ENCODE measurements at regions not wholly inside any gene's neighbourhood (a gene's known extent, or its start where the extent isn't known, plus 50 kb on each side); places are given as distances from the start of the nearest gene placed in this dataset.

GRCh38 chr2:209322041-209322440 lies 101.8 kb upstream of the MAP2 start:
- Histone ChIP-seq H3K36me3 (no peaks in the 10 kb centered on the region), H3K4me3 (no peak overlapping the region), H3K4me1 (no peaks in the 10 kb centered on the region), H3K27ac (no peak overlapping the region), H3K27me3 (peaks cover 0 to 5% (median 0%) of the 10 kb centered on the region in 7 donors), H3K9me3 (no peaks in the 10 kb centered on the region)
- TF ChIP-seq, protein P1, sequence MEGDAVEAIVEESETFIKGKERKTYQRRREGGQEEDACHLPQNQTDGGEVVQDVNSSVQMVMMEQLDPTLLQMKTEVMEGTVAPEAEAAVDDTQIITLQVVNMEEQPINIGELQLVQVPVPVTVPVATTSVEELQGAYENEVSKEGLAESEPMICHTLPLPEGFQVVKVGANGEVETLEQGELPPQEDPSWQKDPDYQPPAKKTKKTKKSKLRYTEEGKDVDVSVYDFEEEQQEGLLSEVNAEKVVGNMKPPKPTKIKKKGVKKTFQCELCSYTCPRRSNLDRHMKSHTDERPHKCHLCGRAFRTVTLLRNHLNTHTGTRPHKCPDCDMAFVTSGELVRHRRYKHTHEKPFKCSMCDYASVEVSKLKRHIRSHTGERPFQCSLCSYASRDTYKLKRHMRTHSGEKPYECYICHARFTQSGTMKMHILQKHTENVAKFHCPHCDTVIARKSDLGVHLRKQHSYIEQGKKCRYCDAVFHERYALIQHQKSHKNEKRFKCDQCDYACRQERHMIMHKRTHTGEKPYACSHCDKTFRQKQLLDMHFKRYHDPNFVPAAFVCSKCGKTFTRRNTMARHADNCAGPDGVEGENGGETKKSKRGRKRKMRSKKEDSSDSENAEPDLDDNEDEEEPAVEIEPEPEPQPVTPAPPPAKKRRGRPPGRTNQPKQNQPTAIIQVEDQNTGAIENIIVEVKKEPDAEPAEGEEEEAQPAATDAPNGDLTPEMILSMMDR (IDR thresholded peaks at IDR 0.05): peak in 1 of 9 donors; percentile 12
- intact Hi-C loops (cut with DNase I): loop anchor here in 3 of 10 donors (10.0 kb wide), 3 partner anchors 873 to 917 kb away; partner anchors contain the start of gene PTH2R (in 1 of the 3)
- DNase-seq (no peak), ATAC-seq (no peak)
- WGBS, 2 donors: 56 to 67% methylated on average over 1 of the region's 1 CpG

DNA sequence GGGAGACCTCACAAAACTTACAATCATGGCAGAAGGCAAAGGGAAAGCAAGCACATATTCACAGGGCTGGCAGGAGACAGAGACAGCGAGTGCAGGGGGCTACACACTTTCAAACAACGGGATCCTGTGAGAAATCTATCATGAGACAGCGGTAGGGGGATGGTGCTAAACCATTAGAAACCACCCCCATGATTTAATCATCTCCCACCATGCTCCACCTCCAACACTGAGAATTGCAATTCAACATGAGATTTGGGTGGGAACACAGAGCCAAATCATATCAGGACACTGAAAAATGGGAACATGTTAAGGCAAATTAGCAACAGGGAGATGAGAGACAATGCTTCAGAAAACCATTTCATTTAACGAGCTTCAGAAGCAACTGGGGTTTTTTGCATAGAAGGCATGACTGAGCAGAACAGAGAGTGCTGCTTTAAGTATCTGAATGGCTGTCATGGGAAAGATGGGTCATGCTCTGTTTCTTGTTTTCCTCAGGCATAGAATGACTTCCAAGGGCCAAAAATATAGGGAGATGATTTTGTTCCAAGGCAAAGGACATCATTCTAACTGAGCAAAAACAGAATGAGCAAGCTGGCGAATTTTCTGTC lies 100.8 kb upstream of the MAP2 start:
- 76 to 82% methylated on average over 5 of the region's 5 CpGs for whole genome bisulfite sequencing, 2 donors
- TF ChIP-seq, protein P1 (IDR thresholded peaks at IDR 0.05): no peak
- no peaks in the 10 kb centered on the region for H3K4me1 ChIP-seq
- no peak for DNase-seq
- no peak overlapping the region for H3K27ac ChIP-seq
- no peak for ATAC-seq
- H3K27me3 ChIP-seq: peaks cover 0 to 4% (median 0%) of the 10 kb centered on the region in 7 donors
- no peaks in the 10 kb centered on the region for H3K9me3 ChIP-seq
- intact Hi-C loops (cut with DNase I): loop anchor here in 3 of 10 donors (10.0 kb wide), 3 partner anchors 872 to 918 kb away; partner anchors contain the start of gene PTH2R (in 1 of the 3)
- H3K36me3 ChIP-seq: no peaks in the 10 kb centered on the region
- H3K4me3 ChIP-seq: no peak overlapping the region

GRCh38 chr2:209323738-209324137 lies 100.1 kb upstream of the MAP2 start:
- TF ChIP-seq, protein P1 (IDR thresholded peaks at IDR 0.05): no peak
- no peaks in the 10 kb centered on the region for H3K36me3 ChIP-seq
- WGBS, 2 donors: 64 to 65% methylated on average over 2 of the region's 2 CpGs
- H3K4me3 ChIP-seq: no peak overlapping the region
- H3K27ac ChIP-seq: no peak overlapping the region
- no peak for ATAC-seq
- intact Hi-C loops (cut with DNase I): loop anchor here in 3 of 10 donors (10.0 kb wide), 3 partner anchors 871 to 919 kb away; partner anchors contain the start of gene PTH2R (in 1 of the 3)
- DNase-seq: no peak
- H3K9me3 ChIP-seq: no peaks in the 10 kb centered on the region
- peaks cover 0 to 9% (median 0%) of the 10 kb centered on the region in 7 donors for H3K27me3 ChIP-seq
- no peaks in the 10 kb centered on the region for H3K4me1 ChIP-seq

DNA sequence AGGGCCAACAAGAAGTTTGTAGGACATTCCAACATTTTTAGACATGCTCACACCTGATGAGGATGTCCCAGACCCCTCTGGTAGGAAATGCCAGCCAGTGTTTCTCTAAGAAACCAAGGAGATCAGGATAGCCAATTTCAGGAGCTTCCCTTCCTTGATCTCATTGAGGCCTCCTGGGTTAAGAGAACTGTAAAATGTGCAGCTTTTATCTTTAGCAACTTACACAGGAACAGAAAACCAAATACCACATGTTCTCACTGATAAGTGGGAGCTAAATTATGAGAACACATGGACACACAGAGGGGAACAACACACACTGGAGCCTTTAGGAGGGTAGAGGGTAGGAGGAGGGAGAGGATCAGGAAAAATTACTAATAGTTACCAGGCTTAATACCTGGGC lies 99.6 kb upstream of the MAP2 start:
- H3K4me3 ChIP-seq: no peak overlapping the region
- TF ChIP-seq, protein P1 (IDR thresholded peaks at IDR 0.05): no peak
- ATAC-seq (no peak), DNase-seq (no peak)
- no peaks in the 10 kb centered on the region for H3K4me1 ChIP-seq
- no peak overlapping the region for H3K27ac ChIP-seq
- H3K36me3 ChIP-seq: no peaks in the 10 kb centered on the region
- H3K9me3 ChIP-seq: no peaks in the 10 kb centered on the region
- intact Hi-C loops (cut with DNase I): loop anchor here in 3 of 10 donors (10.0 kb wide), 3 partner anchors 871 to 919 kb away; partner anchors contain the start of gene PTH2R (in 1 of the 3)
- peaks cover 0 to 11% (median 0%) of the 10 kb centered on the region in 7 donors for H3K27me3 ChIP-seq

Measured in heart right ventricle (tissue), 16 donors.